Fibroblast of lung (primary cell): ENCODE measurements at regions not wholly inside any gene's neighbourhood (a gene's known extent, or its start where the extent isn't known, plus 50 kb on each side); places are given as distances from the start of the nearest gene placed in this dataset.

Experiments used
- EZH2 ChIP-seq: IDR thresholded peaks from 2 replicates; pipeline ENCODE4 v1.5.1; 2012; ENCODE audit warnings: low read length, control low read depth, mild to moderate bottlenecking; ENCODE audit errors: missing control alignments
- TF ChIP-seq, protein P1 (sequence below), 2 donors: IDR thresholded peaks in 1 of 2; conservative IDR thresholded peaks in 1 of 2; 1 replicate in 1 of 2; 2 replicates in 1 of 2; pipeline ENCODE4 v1.5.1; 2011 to 2012; ENCODE audit warnings: low read length in 2 of 2, control low read depth in 1 of 2, inconsistent platforms in 1 of 2, low read depth in 1 of 2, mild to moderate bottlenecking in 1 of 2

DNA sequence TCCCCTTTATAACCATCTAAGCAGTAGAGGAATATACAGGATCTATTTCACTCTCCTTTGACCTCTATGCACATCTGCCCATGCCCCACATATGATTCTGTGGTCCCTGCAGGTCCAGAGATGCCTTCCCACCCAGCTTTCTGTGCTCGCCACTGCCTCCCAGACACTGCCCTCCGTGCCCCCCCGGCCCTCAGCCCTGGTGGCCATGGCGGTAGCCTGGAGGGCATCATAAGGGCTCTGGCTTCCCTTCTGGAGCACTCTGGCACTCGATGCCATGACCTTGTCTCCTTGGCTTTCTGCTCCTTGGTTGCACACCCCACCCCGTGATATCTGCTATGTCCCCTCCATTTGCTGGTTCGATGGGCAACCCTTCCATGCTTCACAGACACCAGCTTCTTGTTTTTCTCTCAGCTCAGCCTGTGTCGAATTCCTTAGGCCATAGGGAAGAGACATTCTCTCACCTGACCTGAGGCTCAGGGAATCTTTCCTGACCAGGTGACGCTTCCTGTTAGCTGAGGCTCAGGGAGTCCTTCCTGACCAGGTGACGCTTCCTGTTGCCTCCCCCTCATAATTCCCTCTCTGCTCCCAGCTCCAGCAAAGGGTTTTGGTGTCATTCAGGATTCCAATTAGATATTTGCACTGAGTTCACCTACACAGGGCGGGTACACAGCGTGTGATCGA, 100.4 kb upstream of the GLI3 start:
- TF ChIP-seq, protein P1, sequence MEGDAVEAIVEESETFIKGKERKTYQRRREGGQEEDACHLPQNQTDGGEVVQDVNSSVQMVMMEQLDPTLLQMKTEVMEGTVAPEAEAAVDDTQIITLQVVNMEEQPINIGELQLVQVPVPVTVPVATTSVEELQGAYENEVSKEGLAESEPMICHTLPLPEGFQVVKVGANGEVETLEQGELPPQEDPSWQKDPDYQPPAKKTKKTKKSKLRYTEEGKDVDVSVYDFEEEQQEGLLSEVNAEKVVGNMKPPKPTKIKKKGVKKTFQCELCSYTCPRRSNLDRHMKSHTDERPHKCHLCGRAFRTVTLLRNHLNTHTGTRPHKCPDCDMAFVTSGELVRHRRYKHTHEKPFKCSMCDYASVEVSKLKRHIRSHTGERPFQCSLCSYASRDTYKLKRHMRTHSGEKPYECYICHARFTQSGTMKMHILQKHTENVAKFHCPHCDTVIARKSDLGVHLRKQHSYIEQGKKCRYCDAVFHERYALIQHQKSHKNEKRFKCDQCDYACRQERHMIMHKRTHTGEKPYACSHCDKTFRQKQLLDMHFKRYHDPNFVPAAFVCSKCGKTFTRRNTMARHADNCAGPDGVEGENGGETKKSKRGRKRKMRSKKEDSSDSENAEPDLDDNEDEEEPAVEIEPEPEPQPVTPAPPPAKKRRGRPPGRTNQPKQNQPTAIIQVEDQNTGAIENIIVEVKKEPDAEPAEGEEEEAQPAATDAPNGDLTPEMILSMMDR (conservative IDR thresholded peaks at IDR 0.05 in 1 of 2, IDR thresholded peaks at IDR 0.05 in 1 of 2; ENCODE audit: low read depth in 1 of 2, low read length in 2 of 2): no peak
- TF ChIP-seq EZH2: no peak
